HFF-Myc (cell line): ENCODE measurements at regions not wholly inside any gene's neighbourhood (a gene's known extent, or its start where the extent isn't known, plus 50 kb on each side); places are given as distances from the start of the nearest gene placed in this dataset.

Experiments
- DNase-seq: peaks from one replicate; pipeline ENCODE4 v3.0.0-alpha.2; 2011; ENCODE audit warnings: low read depth; ENCODE audit errors: extremely low read depth
- H3K4me3 ChIP-seq: replicated peaks from 2 replicates; pipeline ENCODE4 v1.5.1; 2011; ENCODE audit warnings: low read depth, mild to moderate bottlenecking, control low read depth, low read length
- CTCF ChIP-seq: IDR thresholded peaks from 2 replicates; pipeline ENCODE4 v1.5.1; 2012; ENCODE audit warnings: mild to moderate bottlenecking, low read depth, low read length, control low read depth; ENCODE audit errors: missing control alignments

DNA sequence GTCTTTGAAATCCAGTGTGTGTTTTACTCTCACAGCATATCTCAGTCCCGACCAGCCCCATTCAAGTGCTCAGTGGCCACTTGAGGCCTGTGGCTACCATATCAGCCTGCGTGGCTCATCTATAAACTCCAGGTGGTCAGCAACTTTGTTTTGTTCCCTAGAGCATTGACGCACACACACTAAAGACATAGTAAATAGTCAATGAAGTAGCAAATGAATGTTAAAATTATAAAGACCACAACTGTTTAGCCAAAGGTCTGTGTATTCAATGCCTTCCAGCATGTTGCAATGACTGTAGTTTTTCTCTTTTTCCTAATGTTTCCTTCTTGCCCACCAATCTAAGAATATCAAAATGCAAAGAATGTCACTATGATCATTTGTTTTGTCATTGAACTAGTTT is 238.2 kb upstream of the ZNF217 start:
- DNase-seq: no peak
- no peak overlapping the region for H3K4me3 ChIP-seq
- no peak for TF ChIP-seq CTCF

- no peak for DNase-seq
- H3K4me3 ChIP-seq: no peak overlapping the region
- TF ChIP-seq CTCF: no peak
Measured at GRCh38 chr20:53831228-53831627, 237.6 kb upstream of the ZNF217 start.

- H3K4me3 ChIP-seq: peak overlapping the region; percentile 35; the same call in 1 of the 2 replicates
- peak; percentile 59 for DNase-seq
- TF ChIP-seq CTCF: no peak
Measured at GRCh38 chr20:53829724-53830521, 236.3 kb upstream of the ZNF217 start.

DNA sequence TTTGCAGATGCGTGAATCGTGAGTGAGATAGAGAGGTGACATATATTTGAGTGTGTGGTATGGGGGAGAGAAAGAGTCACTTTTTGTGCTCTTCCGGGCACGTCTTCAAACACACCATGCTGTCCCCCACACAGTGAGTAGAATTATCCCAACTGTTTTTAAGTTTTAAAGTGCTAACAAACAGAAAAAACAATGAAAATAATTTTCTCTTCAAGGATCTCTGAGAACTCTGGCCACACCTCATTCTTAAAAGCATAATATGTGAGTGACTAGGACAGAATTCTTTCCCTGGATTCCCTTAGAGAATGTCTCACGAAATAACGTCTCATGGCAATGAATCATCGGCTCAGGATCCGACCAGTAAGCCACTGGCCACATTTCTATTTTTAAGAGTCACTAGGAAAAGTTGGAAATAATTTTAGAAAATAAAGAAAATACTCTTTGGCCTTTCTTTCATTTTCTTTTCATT is 235.7 kb upstream of the ZNF217 start:
- peak overlapping the region; percentile 35 for H3K4me3 ChIP-seq
- TF ChIP-seq CTCF: no peak
- peak; percentile 85 for DNase-seq

GRCh38 chr20:53828682-53829254 is 235.1 kb upstream of the ZNF217 start:
- peak overlapping the region; percentile 35 for H3K4me3 ChIP-seq
- DNase-seq: peak; percentile 94
- no peak for TF ChIP-seq CTCF

GRCh38 chr20:53828088-53828681 is 234.5 kb upstream of the ZNF217 start:
- TF ChIP-seq CTCF: no peak
- H3K4me3 ChIP-seq: peak overlapping the region; percentile 35
- DNase-seq: peak; percentile 98
